IPS-18a (cell line): ENCODE measurements at regions not wholly inside any gene's neighbourhood (a gene's known extent, or its start where the extent isn't known, plus 50 kb on each side); places are given as distances from the start of the nearest gene placed in this dataset.
"Not testable (repeated sequence)": the region's sequence is repeated elsewhere in the genome, so short reads cannot be mapped to it uniquely, and the experiment has no call there.

Experiments
- H3K27ac ChIP-seq: one replicate; pipeline ENCODE4 v1.5.1; 2013; ENCODE audit warnings: low read length
- H3K27me3 ChIP-seq: one replicate; pipeline ENCODE4 v1.6.1; 2013; ENCODE audit warnings: mild to moderate bottlenecking, low read length; ENCODE audit not compliant: control insufficient read depth, insufficient read depth
- H3K36me3 ChIP-seq: one replicate; pipeline ENCODE4 v1.6.1; 2013; ENCODE audit warnings: low read depth, low read length; ENCODE audit not compliant: control insufficient read depth
- H3K4me1 ChIP-seq: one replicate; pipeline ENCODE4 v1.6.1; 2013; ENCODE audit warnings: low read depth, low read length; ENCODE audit not compliant: control insufficient read depth
- H3K4me3 ChIP-seq: one replicate; pipeline ENCODE4 v1.5.1; 2013; ENCODE audit warnings: low read length
- H3K9ac ChIP-seq: one replicate; pipeline ENCODE4 v1.6.1; 2013; ENCODE audit warnings: mild to moderate bottlenecking, low read length, moderate library complexity
- H3K9me3 ChIP-seq: one replicate; pipeline ENCODE4 v1.6.1; 2013; ENCODE audit warnings: low read depth, low read length; ENCODE audit not compliant: control insufficient read depth

- H3K27ac ChIP-seq = no peak overlapping the region
- H3K4me3 ChIP-seq = no peak overlapping the region
- H3K9me3 ChIP-seq = peaks cover 6% of the 10 kb centered on the region
- H3K9ac ChIP-seq = no peak overlapping the region
- no peaks in the 10 kb centered on the region for H3K36me3 ChIP-seq
- H3K27me3 ChIP-seq = no peaks in the 10 kb centered on the region
- H3K4me1 ChIP-seq = no peaks in the 10 kb centered on the region
These were observed 571.5 kb upstream of the PPP2R3A start for GRCh38 chr3:135393898-135394525.

GRCh38 chr3:135412475-135412874, 553.1 kb upstream of the PPP2R3A start:
- Histone ChIP-seq H3K36me3 (no peaks in the 10 kb centered on the region), H3K4me3 (no peak overlapping the region), H3K27me3 (no peaks in the 10 kb centered on the region), H3K27ac (no peak overlapping the region), H3K9me3 (no peaks in the 10 kb centered on the region), H3K4me1 (no peaks in the 10 kb centered on the region), H3K9ac (no peak overlapping the region)

- no peaks in the 10 kb centered on the region for H3K4me1 ChIP-seq
- H3K9ac ChIP-seq = no peak overlapping the region
- H3K27me3 ChIP-seq = no peaks in the 10 kb centered on the region
- no peak overlapping the region for H3K27ac ChIP-seq
- no peaks in the 10 kb centered on the region for H3K36me3 ChIP-seq
- H3K4me3 ChIP-seq = no peak overlapping the region
- H3K9me3 ChIP-seq = no peaks in the 10 kb centered on the region
These were observed 549.3 kb upstream of the PPP2R3A start for GRCh38 chr3:135416182-135416581.

DNA sequence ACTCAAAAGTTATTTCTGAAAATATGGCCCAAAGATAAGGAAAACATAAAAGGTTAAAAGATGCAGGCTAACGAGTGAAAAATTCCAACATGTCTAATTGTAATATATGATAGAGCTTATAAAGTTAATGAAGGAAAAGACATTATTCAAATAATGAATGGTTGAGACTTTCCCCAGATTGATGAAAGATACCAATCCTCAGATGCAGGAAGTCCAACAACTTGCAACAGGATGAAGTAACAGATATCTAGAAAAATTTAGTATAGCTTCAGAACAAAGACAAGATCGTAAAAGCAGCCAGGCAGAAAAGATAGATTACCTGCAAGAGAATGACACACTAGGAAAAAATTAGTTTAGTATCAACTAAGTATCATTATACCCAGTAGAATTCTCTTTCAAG, 546.4 kb upstream of the PPP2R3A start:
- Histone ChIP-seq H3K9me3 (no peaks in the 10 kb centered on the region), H3K27me3 (no peaks in the 10 kb centered on the region), H3K4me1 (no peaks in the 10 kb centered on the region), H3K4me3 (no peak overlapping the region), H3K27ac (no peak overlapping the region), H3K9ac (no peak overlapping the region), H3K36me3 (no peaks in the 10 kb centered on the region)

- Histone ChIP-seq H3K9ac (no peak overlapping the region), H3K27me3 (no peaks in the 10 kb centered on the region), H3K27ac (no peak overlapping the region), H3K9me3 (no peaks in the 10 kb centered on the region), H3K4me3 (no peak overlapping the region), H3K36me3 (no peaks in the 10 kb centered on the region), H3K4me1 (no peaks in the 10 kb centered on the region)
These were observed 539.0 kb upstream of the PPP2R3A start for GRCh38 chr3:135426508-135426907.

DNA sequence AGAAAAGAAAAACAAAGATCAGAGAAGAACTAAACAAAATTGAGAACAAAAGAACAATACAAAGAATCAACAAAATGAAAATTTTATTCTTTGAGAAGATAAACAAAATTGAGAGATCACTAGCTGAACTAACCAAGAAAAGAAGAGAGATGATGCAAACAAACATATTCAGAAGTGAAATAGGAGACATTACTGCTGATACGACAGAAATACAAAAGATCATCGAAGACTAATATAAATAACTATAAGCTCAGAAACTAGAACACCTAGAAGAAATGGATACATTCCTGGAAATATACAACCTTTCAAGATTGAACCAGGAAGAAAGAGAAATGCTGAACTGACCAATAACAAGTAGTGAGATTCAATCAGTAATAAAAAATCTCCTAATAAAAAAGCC, 533.1 kb upstream of the PPP2R3A start:
- no peaks in the 10 kb centered on the region for H3K27me3 ChIP-seq
- H3K9me3 ChIP-seq = no peaks in the 10 kb centered on the region
- no peak overlapping the region for H3K27ac ChIP-seq
- no peak overlapping the region for H3K9ac ChIP-seq
- H3K4me1 ChIP-seq = no peaks in the 10 kb centered on the region
- no peak overlapping the region for H3K4me3 ChIP-seq
- no peaks in the 10 kb centered on the region for H3K36me3 ChIP-seq

DNA sequence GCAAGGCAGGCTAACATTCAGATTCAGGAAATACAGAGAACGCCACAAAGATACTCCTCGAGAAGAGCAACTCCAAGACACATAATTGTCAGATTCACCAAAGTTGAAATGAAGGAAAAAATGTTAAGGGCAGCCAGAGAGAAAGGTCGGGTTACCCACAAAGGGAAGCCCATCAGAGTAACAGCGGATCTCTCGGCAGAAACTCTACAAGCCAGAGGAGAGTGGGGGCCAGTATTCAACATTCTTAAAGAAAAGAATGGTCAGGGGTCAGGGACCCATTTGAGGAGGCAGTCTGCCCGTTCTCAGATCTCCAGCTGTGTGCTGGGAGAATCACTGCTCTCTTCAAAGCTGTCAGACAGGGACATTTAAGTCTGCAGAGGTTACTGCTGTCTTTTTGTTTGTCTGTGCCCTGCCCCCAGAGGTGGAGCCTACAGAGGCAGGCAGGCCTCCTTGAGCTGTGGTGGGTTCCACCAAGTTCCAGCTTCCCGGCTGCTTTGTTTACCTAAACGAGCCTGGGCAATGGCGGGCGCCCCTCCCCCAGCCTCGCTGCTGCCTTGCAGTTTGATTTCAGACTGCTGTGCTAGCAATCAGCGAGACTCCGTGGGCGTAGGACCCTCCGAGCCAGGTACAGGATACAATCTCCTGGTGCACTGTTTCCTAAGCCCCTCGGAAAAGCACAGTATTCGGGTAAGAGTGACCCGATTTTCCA, 526.5 kb upstream of the PPP2R3A start:
- not testable (repeated sequence) for H3K36me3 ChIP-seq, H3K4me1 ChIP-seq, H3K27me3 ChIP-seq, H3K9me3 ChIP-seq, H3K27ac ChIP-seq
- Histone ChIP-seq H3K4me3 (peak overlapping the region; percentile 52), H3K9ac (peak overlapping the region; percentile 56)

- H3K9me3 ChIP-seq, H3K27me3 ChIP-seq, H3K36me3 ChIP-seq, H3K27ac ChIP-seq, H3K4me1 ChIP-seq: not testable (repeated sequence)
- peak overlapping the region; percentile 52 for H3K4me3 ChIP-seq
- peak overlapping the region; percentile 56 for H3K9ac ChIP-seq
These were observed 525.9 kb upstream of the PPP2R3A start for GRCh38 chr3:135439632-135440031.

DNA sequence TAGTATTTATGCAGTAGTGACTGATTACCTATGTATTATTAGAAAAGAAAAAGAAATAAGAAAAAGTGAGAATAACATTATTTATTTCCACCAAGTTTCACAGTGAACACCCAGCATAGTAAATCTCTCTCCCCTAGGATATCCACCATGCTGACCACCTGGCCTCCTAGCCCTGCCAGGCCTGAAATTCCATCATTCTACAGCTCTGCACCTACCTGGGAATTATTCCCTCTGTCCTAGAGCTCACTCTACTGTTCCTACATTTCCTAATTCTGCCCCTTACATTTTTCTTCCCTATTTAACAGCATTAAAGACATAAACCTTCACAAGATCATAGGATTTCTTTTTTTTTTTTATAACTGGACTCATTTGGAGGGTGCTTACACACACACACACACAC, 525.3 kb upstream of the PPP2R3A start:
- Histone ChIP-seq H3K4me3 (no peak overlapping the region), H3K27me3 (no peaks in the 10 kb centered on the region), H3K9me3 (no peaks in the 10 kb centered on the region), H3K36me3 (no peaks in the 10 kb centered on the region), H3K27ac (no peak overlapping the region), H3K9ac (no peak overlapping the region), H3K4me1 (no peaks in the 10 kb centered on the region)

DNA sequence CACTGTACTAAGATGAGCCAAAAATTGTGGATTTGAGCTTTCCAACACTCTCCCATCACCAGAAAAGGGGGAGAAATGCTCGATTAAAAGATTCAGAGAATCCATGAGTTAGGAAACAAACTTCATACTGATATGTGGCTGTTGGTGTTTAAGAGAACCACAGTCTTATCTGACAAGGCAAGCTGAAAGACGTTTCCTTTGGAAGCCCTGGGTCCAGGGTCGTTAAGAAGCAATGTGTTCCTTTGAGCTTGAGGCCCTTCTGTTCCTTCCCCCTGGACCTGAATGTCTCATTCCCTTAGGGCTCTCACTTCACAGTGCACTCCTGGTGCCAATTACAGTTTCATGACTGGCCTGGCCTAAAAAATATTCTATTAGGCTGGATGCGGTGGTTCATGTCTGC, 524.8 kb upstream of the PPP2R3A start:
- no peaks in the 10 kb centered on the region for H3K27me3 ChIP-seq
- H3K4me3 ChIP-seq = no peak overlapping the region
- H3K36me3 ChIP-seq = no peaks in the 10 kb centered on the region
- H3K9me3 ChIP-seq = no peaks in the 10 kb centered on the region
- no peak overlapping the region for H3K9ac ChIP-seq
- no peaks in the 10 kb centered on the region for H3K4me1 ChIP-seq
- H3K27ac ChIP-seq = no peak overlapping the region

- Histone ChIP-seq H3K36me3 (no peaks in the 10 kb centered on the region), H3K27me3 (no peaks in the 10 kb centered on the region), H3K4me3 (no peak overlapping the region), H3K9ac (no peak overlapping the region), H3K9me3 (no peaks in the 10 kb centered on the region), H3K27ac (no peak overlapping the region), H3K4me1 (no peaks in the 10 kb centered on the region)
These were observed 521.5 kb upstream of the PPP2R3A start for GRCh38 chr3:135444058-135444457.

GRCh38 chr3:135447483-135447882, 518.0 kb upstream of the PPP2R3A start:
- H3K36me3 ChIP-seq = no peaks in the 10 kb centered on the region
- no peaks in the 10 kb centered on the region for H3K9me3 ChIP-seq
- H3K9ac ChIP-seq = no peak overlapping the region
- peaks cover 2% of the 10 kb centered on the region for H3K4me1 ChIP-seq
- H3K4me3 ChIP-seq = no peak overlapping the region
- H3K27me3 ChIP-seq = no peaks in the 10 kb centered on the region
- no peak overlapping the region for H3K27ac ChIP-seq
